ENCODE measurements at regions not wholly inside any gene's neighbourhood (a gene's known extent, or its start where the extent isn't known, plus 50 kb on each side); places are given as distances from the start of the nearest gene placed in this dataset.
A peak's percentile ranks its signal among the peaks of the same experiment; 100 is the strongest.

GRCh38 chr10:4074545-4075407 lies 289.8 kb upstream of the KLF6 start:
- no peak for DNase-seq (ENCODE audit: low read depth)

GRCh38 chr10:4073912-4074311 lies 288.9 kb upstream of the KLF6 start:
- no peak for DNase-seq (ENCODE audit: low read depth)

- no peak for DNase-seq (ENCODE audit: low read depth)
These were observed 286.1 kb upstream of the KLF6 start for GRCh38 chr10:4070921-4071660.

GRCh38 chr10:4070184-4070583 lies 285.2 kb upstream of the KLF6 start:
- no peak for DNase-seq (ENCODE audit: low read depth)

- DNase-seq (ENCODE audit: low read depth): no peak
These were observed 284.5 kb upstream of the KLF6 start for GRCh38 chr10:4069491-4069890.

- no peak for DNase-seq (ENCODE audit: low read depth)
These were observed 283.6 kb upstream of the KLF6 start for GRCh38 chr10:4068629-4069028.

- DNase-seq (ENCODE audit: low read depth): no peak
These were observed 283.0 kb upstream of the KLF6 start for GRCh38 chr10:4067931-4068561.

- peak; percentile 19 for DNase-seq (ENCODE audit: low read depth)
These were observed 282.5 kb upstream of the KLF6 start for GRCh38 chr10:4067531-4067930.

GRCh38 chr10:4066581-4067390 lies 281.8 kb upstream of the KLF6 start:
- DNase-seq (ENCODE audit: low read depth): no peak

GRCh38 chr10:4064489-4064888 lies 279.5 kb upstream of the KLF6 start:
- no peak for DNase-seq (ENCODE audit: low read depth)

GRCh38 chr10:4063717-4064116 lies 278.7 kb upstream of the KLF6 start:
- no peak for DNase-seq (ENCODE audit: low read depth)

GRCh38 chr10:4062751-4063150 lies 277.7 kb upstream of the KLF6 start:
- DNase-seq (ENCODE audit: low read depth): no peak

GRCh38 chr10:4062072-4062471 lies 277.1 kb upstream of the KLF6 start:
- no peak for DNase-seq (ENCODE audit: low read depth)

GRCh38 chr10:4061441-4061951 lies 276.5 kb upstream of the KLF6 start:
- DNase-seq (ENCODE audit: low read depth): no peak

- DNase-seq (ENCODE audit: low read depth): no peak
These were observed 274.6 kb upstream of the KLF6 start for GRCh38 chr10:4059471-4060138.

- no peak for DNase-seq (ENCODE audit: low read depth)
These were observed 273.6 kb upstream of the KLF6 start for GRCh38 chr10:4058514-4059029.

- DNase-seq (ENCODE audit: low read depth): no peak
These were observed 272.9 kb upstream of the KLF6 start for GRCh38 chr10:4057725-4058513.

- no peak for DNase-seq (ENCODE audit: low read depth)
These were observed 272.0 kb upstream of the KLF6 start for GRCh38 chr10:4057021-4057420.

GRCh38 chr10:4054656-4055435 lies 269.8 kb upstream of the KLF6 start:
- no peak for DNase-seq (ENCODE audit: low read depth)

Measured in stimulated activated CD4-positive, alpha-beta T cell treated with anti-CD3 and anti-CD28 coated beads, Interleukin-2, amount 100 ng/mL, for 4 hours (primary cell).